ENCODE measurements at regions not wholly inside any gene's neighbourhood (a gene's known extent, or its start where the extent isn't known, plus 50 kb on each side); places are given as distances from the start of the nearest gene placed in this dataset.
"Not testable (repeated sequence)": the region's sequence is repeated elsewhere in the genome, so short reads cannot be mapped to it uniquely, and the experiment has no call there.

DNA sequence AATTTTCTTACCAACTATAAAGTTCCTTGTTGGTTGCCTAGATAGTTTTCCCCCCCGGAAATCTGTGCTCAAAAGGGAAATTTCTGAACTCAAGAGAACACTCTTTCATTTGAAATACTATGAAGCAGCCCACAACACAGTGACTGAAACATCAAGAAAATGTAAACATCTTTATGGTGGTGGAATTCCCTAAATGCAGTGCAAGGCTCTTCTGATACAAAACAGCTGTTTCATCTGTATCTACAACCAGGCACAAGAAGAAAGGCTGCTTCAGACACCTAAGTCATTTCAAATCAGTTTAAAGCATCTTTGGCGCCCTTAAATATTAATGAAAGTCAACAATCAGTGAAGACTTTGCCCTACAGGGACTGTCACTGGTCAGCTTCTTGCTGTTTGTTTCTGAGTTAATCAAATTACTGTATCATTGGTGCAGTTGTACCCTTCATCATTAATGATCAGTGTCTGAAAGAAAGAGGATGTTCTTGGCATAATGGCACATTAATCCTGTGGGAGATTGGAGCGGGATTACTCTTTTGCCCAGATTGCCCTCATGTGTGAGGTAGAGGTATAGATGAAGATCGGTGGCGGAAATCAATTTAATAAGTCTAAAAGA lies 947.0 kb downstream of the NR2F1-AS1 start:
- DNase-seq (ENCODE audit: low spot score): no peak

DNA sequence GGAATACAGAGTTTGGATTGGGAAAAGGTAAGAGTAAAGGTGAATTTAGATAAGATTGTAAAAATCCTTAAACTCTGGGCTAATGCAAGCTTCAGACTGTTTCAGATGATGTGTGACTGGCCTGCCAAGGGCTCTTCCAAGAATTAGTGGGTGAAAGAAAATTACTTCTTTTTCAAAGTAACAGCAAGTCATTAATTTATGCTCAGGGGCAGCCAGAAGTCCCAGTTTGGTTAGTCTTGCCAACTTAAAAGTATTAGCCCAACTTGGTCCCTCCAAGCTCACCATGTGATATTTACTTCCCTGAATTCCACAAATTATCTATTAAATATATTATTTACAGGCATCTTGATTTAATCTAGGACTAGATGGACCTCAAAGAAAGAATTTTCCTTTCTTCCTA lies 947.8 kb downstream of the NR2F1-AS1 start:
- no peak for DNase-seq (ENCODE audit: low spot score)

DNA sequence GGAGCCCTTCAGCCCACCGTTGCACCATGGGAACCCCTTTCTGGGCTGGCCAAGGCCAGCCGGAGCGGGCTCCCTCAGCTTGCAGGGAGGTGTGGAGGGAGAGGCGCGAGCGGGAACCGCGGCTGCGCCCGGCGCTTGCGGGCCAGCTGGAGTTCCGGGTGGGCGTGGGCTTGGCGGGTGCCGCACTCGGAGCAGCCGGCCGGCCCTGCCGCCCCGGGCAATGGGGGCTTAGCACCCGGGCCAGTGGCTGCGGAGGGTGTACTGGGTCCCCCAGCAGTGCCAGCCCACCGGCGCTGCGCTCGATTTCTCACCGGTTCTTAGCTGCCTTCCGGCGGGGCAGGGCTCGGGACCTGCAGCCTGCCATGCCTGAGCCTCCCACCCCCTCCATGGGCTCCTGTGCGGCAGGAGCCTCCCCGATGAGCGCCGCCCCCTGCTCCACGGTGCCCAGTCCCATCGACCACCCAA lies 949.8 kb downstream of the NR2F1-AS1 start:
- DNase-seq (ENCODE audit: low spot score): not testable (repeated sequence)

DNA sequence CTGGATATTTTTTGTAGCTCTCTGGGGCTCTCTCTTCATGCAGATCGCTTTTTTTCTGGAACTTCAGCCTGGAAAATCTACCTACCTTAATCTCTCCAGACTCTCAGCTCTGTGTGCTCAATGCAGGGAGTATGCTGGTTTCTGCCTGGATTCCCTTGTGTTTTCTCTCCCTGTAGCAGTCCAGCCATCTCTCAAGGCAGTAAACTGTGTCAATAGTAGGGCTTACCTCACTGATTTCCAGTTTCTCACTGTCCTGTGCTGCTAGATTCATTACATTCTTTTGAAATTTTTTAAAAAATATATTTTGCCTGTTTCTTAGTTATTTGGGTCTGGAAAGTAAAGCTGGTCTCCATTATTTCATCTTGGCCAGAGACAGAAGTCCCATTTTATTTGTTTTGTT lies 951.4 kb downstream of the NR2F1-AS1 start:
- DNase-seq (ENCODE audit: low spot score): no peak

DNA sequence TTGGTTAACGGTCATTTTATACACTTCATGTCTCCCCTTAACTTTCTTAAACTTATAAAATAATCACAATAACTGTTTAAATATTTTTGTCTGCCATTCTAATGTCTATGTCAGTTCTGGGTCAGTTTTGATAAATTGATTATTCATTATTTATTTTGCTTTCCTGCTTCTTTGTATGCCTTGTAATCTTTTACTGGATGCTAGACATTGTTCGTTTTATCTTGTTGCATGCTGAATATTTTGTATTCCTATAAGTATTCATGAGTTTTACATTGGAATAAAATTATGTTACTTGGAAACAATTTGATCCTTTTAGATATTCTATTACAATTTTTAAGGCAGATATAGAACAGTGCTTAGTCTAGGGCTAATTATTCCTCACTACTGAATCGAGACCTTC lies 952.0 kb downstream of the NR2F1-AS1 start:
- DNase-seq (ENCODE audit: low spot score): no peak

DNA sequence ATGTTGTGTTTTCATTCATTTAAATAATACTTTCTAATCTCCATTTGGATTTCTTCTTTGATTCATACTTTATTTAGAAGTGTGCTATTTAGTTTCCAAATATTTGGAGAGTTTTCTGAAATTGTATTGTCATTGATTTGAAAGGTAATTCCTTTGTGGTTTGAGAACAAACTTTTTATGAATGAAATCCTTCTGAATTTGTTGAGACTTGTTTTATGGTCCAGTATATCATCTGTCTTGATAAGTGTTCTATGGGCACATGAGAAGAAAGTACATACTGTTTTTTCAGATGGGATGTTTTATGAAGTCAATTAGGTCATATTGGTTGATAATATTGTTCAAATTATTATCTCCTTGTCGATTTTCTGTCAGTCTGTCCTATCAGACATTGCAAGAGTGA lies 953.8 kb downstream of the NR2F1-AS1 start:
- no peak for DNase-seq (ENCODE audit: low spot score)

DNA sequence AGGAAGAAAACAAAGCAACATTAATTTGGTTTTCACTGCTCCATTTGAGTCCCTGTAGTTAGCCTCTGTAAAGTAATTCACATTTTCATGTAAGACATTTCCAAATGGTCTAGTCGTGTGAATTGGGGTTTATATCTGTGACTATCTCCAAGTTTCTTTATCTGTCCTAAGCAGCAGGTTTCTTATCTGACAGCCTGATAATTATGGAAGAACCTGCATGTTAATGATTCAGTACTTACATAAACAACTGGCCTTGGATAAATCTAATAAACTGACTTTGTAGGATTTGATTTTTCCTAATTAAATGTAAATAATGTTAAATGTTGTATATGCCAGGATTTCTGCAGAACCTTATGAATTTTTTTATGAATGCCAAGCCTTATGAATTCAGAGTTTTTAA lies 964.9 kb downstream of the NR2F1-AS1 start:
- no peak for DNase-seq (ENCODE audit: low spot score)

DNA sequence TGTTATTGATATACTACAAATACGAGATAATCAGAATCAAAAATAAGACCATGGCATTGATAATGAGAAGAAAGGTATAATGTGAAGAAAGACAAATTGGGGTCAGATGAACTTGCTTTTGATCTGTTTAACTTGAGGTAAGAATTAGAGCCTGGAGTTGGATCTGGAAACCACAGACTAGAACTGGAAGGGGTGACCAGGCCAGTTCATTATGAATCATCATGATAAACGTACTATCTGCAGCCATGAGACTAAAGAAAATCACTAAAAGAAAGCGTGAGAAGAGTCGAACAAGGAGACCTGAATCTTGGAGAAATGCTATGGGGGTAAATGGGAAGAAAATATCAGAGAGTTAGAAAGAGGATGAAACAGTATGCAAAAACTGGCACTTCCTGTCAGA lies 967.5 kb downstream of the NR2F1-AS1 start:
- no peak for DNase-seq (ENCODE audit: low spot score)

DNA sequence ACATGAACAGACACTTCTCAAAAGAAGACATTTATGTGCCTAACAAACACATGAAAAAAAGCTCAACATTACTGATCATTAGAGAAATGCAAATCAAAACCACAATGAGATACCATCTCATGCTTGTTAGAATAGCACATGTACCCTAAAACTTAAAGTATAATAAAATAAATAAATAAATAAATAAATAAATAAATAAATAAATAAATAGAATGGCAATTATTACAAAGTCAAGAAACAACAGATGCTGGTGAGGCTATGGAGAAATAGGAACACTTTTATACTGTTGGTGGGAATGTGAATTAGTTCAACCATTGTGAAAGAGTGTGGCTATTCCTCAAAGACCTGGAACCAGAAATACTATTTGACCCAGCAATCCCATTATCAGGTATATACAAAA lies 970.6 kb downstream of the NR2F1-AS1 start:
- DNase-seq (ENCODE audit: low spot score): not testable (repeated sequence)

DNA sequence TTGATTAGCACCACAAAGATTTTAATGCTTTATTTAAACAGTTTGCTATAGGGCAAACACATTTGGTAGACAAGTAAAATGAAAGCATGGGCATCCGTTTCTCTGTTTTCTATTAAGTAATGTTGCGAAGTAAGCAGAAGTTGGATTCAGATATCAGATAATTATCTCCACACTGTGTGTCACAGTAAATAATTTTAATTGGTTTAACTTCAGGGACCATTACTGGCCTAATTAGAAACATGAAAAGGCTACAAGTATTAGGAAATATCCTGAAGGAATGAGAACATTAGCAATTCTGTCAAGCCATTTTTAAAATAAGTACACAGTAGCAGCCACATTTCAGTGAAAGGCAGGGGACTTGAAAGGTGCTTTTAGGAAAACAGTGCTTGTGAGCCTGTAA lies 975.4 kb downstream of the NR2F1-AS1 start:
- DNase-seq (ENCODE audit: low spot score): no peak

DNA sequence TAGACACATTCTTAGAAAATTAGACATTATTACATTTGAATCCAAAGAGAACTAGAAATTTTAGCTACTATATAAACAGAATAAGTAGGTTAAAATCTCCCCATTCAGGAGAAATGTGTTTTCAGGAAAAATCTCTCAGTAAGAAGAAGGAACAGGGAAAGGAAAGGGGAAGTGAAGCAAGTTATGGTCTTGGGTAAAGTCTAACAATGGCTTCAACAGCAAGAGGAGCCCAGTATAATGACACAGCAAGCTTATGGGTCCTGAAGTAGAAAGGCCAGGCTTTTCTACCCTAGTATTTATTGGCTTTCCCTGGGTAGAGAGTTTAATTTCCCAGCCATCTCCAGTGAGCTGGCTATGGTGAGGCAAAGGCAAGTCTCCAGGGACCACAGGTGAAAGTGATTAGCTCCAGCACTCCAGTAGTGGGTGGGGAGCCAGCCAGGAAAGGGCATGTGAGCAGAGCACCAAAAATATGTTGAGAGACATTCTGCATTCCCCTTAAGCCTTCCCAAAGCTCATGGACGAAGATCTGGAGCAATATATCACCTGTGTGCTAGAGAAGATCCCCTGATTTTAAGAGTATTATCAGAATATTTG lies 981.7 kb downstream of the NR2F1-AS1 start:
- DNase-seq (ENCODE audit: low spot score): no peak

DNA sequence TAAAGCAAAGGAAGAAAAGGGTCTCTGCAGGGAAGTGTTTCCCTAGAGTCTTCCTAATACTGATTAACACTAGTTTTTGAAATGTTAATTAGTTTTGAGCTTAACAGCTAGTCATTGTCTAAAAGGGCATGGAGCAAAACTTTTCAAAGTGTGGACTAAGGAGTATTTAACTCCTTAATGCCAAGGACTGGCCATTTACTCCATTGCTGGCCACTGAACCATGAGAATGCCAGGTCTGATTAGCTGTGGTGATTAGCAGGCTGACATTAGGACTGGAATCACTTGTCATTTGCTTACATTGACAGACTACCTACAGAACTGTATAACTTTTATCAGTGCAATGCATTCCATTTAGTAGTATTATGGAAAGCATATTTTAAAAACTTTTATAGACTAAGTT lies 987.0 kb downstream of the NR2F1-AS1 start:
- no peak for DNase-seq (ENCODE audit: low spot score)

DNA sequence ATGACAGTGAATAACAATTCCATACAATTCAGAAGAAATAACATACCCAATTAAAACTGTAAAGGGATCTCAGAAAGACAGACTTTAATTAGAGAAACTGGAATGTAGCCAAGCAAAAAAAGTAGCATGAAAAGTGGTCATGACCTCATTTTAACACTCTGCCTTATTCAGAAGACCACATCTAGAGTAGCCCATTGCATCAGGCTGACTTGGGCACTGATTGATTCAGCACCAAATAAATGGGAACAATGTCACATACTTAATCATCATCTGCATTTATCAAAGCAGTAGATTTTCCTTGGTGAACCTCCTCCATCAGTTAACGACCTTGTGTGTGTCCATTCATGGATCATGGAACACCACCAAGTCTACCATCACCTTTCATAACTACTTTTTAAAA lies 992.1 kb downstream of the NR2F1-AS1 start:
- no peak for DNase-seq (ENCODE audit: low spot score)

DNA sequence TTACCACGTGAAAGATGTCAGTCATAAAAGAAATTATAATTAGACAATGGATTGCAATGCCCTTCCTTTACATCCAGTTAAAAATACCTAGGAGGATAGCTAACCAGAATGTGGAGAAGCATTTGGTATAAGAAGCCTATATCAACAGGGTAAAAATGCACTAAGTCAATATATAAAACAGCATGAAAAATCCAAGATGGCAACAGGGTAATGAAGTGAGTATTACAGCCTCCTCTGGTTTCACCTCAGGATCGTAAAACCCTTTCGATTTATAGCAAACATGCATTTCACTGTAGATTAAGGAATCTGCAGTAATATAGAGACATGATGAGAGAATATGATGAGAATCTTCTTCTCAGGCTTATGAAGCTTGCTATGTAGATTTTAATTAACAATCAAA lies 999.3 kb downstream of the NR2F1-AS1 start:
- no peak for DNase-seq (ENCODE audit: low spot score)

DNA sequence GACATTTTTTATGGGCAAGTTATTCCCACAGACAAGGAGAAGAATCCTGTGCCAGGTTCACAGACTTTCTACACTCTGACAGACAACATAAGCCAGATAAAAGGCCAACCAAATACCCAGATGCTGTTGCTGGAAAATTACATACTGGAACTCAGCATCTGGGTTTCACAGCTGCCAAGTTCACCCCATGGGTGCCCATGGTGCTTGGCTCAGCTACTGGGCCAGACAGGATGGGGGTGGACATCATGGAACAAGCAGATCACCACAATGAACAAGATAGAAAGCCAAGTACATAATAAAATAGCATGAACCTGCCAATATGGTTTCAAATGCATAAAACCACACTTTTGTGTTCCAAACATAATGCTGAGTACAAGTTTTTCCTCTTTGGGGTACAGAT lies 999.8 kb downstream of the NR2F1-AS1 start:
- no peak for DNase-seq (ENCODE audit: low spot score)

DNA sequence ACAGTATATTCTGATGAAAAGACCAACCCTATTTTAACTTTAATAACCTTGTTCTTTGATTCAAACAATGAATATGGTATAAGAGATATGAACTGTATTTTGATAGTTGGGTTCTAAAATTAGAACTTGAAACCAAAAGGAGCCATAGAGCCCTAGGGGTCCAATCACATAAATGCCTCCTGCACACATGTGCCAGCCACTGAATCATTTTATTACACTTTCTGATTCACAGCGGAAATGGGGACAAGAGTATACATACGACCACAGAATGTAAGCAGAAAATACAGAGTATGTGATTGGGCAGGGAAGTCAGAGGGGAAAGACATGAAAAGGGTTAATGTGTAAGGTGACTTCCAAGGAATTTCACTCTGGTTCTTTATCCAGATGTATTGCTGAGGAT lies 1000.2 kb downstream of the NR2F1-AS1 start:
- no peak for DNase-seq (ENCODE audit: low spot score)

DNA sequence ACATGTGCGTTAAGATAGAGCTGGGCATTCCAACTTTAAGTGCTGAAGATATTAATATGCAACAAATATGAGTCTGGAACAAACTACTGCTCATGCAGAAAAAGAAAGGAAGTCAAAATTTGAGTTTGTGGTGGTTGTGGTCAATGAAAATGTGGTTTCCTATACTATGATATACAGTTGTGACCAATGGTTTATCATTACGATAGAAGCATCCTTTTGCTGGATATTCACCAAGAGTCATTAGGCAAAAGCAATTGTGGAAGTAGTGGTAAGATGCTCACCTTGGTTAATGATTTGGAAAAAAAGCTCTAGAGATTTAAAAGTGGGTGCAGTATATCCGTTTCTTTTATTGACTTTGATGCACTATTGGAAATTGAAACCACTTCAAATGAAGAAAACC lies 1007.0 kb downstream of the NR2F1-AS1 start:
- no peak for DNase-seq (ENCODE audit: low spot score)

DNA sequence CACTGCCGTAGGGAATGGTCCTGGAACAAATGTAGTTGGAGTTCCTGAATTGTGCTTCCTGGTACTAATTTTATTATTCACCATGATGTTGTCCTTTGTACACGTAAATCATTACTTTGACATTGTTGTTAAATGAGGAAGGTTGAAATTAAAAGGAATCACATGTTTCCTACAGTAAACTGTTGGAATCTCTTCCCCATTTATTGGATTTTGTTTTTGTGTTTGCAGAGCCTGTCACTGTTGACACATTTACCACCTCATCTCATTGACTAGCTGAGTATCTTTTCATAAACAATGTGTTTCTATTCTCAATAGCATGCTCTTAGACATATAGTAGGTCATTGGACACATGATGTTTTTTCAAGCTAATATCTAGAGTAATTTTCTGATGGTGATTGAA lies 1012.5 kb downstream of the NR2F1-AS1 start:
- no peak for DNase-seq (ENCODE audit: low spot score)

DNA sequence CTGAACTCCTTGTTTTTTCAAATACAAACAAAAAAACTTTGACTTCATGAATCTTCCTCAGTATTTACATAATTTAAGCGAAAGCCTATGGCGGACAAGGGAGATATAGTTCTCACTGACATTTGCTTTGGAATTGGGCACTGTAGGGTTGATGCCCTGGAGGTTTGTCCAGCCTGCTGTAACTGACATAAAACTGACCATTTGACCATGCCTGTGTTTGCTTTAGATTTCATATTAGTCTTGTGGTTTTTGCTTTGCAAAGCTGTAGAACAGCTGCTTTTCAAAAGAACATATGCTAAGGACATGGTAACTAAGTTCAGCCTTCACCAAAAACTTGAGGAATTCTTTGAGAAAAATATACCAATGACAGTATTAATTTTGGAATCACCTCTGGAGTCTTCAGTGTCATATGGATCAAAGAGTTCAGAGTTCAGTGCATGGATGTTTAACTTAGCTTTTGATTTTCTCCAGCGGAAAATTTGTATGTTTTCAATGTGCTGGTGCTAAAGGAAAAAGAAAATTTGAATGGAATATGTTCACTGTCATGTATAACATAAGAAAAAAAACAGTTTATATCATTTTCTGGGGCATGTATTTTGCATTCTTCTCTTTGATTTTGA lies 1013.1 kb downstream of the NR2F1-AS1 start:
- DNase-seq (ENCODE audit: low spot score): no peak

DNA sequence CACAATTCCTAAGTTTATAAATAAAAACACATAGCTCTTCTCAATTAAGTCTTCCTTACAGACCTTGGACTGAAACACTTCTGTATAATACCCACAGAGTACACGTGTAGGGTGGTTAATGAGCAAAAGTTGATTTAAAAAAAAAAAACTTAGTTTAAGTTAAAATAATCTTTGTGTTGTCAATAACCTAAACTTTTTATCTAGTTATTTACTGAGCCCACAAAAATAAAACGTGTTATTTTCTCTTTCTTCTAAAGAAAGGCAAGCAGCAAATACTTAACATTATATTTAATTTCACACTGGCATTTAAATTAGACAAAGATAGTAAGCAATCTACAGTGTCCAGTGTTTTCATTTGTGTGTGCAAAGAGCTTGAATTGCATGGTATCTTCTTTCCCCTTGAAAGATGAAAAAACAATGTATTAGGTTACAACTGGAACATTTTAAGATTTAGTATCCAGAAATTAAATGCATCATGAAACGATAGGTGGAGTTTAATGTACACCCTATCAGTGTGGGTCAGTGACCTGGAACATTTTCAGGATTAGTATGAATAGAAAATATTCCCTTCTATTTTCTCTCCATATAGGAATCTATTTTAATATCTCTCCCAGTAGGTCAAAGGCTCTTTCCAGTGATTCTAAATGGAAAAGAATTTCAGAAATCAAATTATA lies 1014.8 kb downstream of the NR2F1-AS1 start:
- DNase-seq (ENCODE audit: low spot score): no peak

DNA sequence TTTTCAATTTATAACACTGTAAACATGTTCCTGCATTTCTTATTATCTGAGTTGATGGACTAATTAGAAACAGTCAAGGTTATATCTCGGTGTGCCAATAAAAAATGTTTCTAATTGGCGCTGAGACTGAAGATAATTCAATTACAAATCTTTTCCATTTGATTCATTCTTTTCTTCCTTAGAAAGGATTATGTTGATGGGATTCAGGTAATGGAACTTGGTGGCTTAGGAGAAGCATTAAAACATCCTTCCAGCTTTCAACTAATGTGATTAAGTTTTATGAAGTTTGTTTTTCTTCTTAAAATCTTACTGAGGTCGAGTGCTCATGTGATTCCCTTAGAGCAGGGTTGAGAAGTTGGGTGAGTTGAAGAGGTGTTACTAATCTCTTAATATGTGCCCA lies 1015.3 kb downstream of the NR2F1-AS1 start:
- no peak for DNase-seq (ENCODE audit: low spot score)

DNA sequence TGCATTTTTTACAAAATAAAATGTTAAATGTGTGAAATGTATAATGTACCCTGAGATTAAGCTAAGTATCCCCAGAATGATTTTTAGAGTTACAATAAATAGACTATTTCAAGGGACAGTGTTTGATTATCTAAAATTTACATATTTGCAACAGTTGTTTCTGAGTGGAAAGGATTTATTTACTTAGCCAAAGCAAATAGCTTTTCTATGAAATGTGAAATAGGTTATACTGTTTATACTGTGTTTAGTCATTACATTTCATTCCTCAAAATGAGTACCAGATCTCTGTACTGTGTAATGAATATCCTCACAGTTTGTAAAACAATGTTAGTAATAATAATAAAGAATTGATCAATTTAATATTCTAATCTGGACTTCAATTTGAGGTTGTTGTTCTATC lies 1019.0 kb downstream of the NR2F1-AS1 start:
- DNase-seq (ENCODE audit: low spot score): no peak

DNA sequence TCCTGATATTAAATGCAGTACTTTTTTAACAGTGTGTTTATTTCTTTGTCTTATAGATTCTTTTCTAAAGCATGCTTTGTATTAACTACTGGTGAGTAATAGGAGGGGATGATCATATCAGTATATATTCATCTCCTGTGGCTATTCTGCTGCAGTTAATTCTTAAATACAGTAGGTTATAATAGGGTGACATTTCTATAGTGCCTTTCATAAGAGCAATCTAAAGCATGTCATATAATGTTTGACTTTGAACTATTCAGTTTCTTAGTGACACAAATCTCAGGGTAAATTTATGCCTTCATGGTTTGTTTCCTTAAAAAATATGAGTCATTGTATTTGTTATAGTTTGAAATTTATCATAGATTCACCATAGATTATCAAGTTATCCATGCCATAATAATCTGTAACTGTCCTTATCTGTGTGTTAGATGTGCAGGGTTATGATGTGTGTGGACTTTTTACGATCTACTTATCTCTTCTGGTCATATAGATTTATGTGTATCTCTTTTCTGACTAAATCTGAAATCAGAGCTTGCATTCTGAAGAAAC lies 1019.5 kb downstream of the NR2F1-AS1 start:
- DNase-seq (ENCODE audit: low spot score): no peak

Measured in iPS-NIHi11 (cell line).